Kidney epithelial cell (primary cell): ENCODE measurements at regions not wholly inside any gene's neighbourhood (a gene's known extent, or its start where the extent isn't known, plus 50 kb on each side); places are given as distances from the start of the nearest gene placed in this dataset.

Experiments used
- DNase-seq: peaks from one replicate; pipeline ENCODE4 v3.0.0-alpha.2; 2010; ENCODE audit warnings: low read depth
- H3K27me3 ChIP-seq: 2 replicates; pipeline ENCODE4 v1.6.0; 2011; ENCODE audit warnings: low read length; ENCODE audit not compliant: control insufficient read depth, insufficient read depth
- H3K36me3 ChIP-seq: 2 replicates; pipeline ENCODE4 v1.5.1; 2011; ENCODE audit warnings: low read length; ENCODE audit not compliant: control insufficient read depth, insufficient read depth
- H3K4me3 ChIP-seq: 2 replicates; pipeline ENCODE4 v1.5.1; 2011; ENCODE audit warnings: low read depth, mild to moderate bottlenecking, control low read depth, low read length
- TF ChIP-seq, protein P1 (sequence below): IDR thresholded peaks from 2 replicates; pipeline ENCODE4 v1.5.1; 2011; ENCODE audit warnings: mild to moderate bottlenecking, moderate library complexity, low read length, control low read depth, inconsistent platforms; ENCODE audit not compliant: insufficient read depth, poor library complexity, severe bottlenecking

DNA sequence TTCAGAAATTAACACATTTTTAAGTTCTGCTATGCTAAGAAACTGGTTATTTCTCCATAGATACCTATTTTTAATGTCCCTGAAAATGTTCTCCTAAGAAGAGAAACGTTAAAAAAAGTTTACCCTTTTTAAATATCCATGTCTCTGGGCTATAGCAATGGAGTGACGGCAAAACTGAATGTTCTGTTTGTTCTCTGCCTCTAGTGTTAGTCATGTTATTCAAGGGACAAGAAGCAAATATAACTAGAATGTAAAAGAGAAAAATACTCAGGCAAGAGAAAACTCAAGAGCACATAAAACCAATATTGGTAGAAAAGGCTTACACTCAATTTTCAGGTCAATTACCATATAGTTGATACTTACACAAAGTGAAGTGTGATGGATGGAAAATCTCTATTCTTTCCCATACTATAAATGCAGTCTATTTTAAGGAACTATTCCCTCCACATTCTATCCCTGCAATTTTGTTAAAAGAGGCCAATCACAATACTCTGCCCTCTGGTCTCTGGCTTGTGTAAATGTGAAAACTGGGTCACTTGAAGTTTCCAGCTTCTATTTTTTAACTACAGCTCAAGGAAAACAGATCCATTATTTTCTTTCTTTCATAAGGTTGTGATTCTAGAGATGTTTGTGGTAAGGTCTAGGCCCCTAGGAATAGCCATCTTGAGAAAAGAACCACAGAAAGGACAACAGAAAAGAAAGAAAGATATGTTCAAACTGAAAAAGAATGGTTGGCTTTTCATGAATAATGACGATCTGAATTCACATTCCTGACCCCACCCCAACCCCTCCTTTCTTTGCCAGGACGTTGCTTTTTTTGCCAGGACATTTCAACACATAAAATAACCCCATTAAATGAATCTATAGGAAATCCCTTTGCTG, 200.3 kb upstream of the FAM83B start:
- Histone ChIP-seq H3K4me3 (no peak overlapping the region), H3K36me3 (no peaks in the 10 kb centered on the region), H3K27me3 (no peaks in the 10 kb centered on the region)
- DNase-seq: no peak
- TF ChIP-seq, protein P1, sequence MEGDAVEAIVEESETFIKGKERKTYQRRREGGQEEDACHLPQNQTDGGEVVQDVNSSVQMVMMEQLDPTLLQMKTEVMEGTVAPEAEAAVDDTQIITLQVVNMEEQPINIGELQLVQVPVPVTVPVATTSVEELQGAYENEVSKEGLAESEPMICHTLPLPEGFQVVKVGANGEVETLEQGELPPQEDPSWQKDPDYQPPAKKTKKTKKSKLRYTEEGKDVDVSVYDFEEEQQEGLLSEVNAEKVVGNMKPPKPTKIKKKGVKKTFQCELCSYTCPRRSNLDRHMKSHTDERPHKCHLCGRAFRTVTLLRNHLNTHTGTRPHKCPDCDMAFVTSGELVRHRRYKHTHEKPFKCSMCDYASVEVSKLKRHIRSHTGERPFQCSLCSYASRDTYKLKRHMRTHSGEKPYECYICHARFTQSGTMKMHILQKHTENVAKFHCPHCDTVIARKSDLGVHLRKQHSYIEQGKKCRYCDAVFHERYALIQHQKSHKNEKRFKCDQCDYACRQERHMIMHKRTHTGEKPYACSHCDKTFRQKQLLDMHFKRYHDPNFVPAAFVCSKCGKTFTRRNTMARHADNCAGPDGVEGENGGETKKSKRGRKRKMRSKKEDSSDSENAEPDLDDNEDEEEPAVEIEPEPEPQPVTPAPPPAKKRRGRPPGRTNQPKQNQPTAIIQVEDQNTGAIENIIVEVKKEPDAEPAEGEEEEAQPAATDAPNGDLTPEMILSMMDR: no peak

- DNase-seq: no peak
- TF ChIP-seq, protein P1: no peak
These were observed 199.5 kb upstream of the FAM83B start for GRCh38 chr6:54646951-54647664.

GRCh38 chr6:54654381-54654780, 192.2 kb upstream of the FAM83B start:
- TF ChIP-seq, protein P1: no peak

More at GRCh38 chr6:54646951-54647664, 199.5 kb upstream of the FAM83B start:
- Histone ChIP-seq H3K36me3 (no peaks in the 10 kb centered on the region), H3K27me3 (no peaks in the 10 kb centered on the region), H3K4me3 (no peak overlapping the region)

GRCh38 chr6:54655162-54655561, 191.4 kb upstream of the FAM83B start:
- no peaks in the 10 kb centered on the region for H3K27me3 ChIP-seq
- H3K36me3 ChIP-seq: no peaks in the 10 kb centered on the region
- TF ChIP-seq, protein P1: no peak
- no peak overlapping the region for H3K4me3 ChIP-seq
- DNase-seq: no peak

More at GRCh38 chr6:54654381-54654780, 192.2 kb upstream of the FAM83B start:
- peak; percentile 10 for DNase-seq
- no peak overlapping the region for H3K4me3 ChIP-seq
- H3K36me3 ChIP-seq: no peaks in the 10 kb centered on the region
- no peaks in the 10 kb centered on the region for H3K27me3 ChIP-seq

GRCh38 chr6:54665278-54665677, 181.3 kb upstream of the FAM83B start:
- no peaks in the 10 kb centered on the region for H3K27me3 ChIP-seq
- H3K36me3 ChIP-seq: no peaks in the 10 kb centered on the region
- no peak overlapping the region for H3K4me3 ChIP-seq
- DNase-seq: no peak
- TF ChIP-seq, protein P1: no peak

DNA sequence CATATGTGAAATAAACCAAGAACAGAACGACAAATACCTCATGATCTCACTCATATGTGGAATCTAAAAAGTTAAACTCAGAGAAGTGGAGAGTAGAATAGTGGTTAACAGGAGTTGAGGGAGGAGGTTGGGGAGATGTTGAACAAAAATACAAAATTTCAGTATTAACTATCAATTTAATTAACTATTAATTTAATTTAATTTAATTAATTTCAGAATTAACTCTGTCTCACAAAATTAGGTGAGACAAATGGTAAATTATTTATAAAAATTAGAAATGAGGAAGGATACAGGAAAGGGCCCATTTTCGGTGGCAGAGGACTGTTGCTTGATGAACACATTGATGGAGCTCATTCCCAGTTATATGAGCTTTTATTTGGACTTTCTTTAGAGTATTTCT, 166.0 kb upstream of the FAM83B start:
- no peaks in the 10 kb centered on the region for H3K36me3 ChIP-seq
- H3K27me3 ChIP-seq: no peaks in the 10 kb centered on the region
- no peak overlapping the region for H3K4me3 ChIP-seq
- TF ChIP-seq, protein P1: no peak
- no peak for DNase-seq
